NCI-H1092 (cell line): ENCODE measurements at regions not wholly inside any gene's neighbourhood (a gene's known extent, or its start where the extent isn't known, plus 50 kb on each side); places are given as distances from the start of the nearest gene placed in this dataset.
"Not testable (repeated sequence)": the region's sequence is repeated elsewhere in the genome, so short reads cannot be mapped to it uniquely, and the experiment has no call there.

Experiments
- DNase-seq: peaks from one replicate; lab custom pipeline; 2025; lab: John Stamatoyannopoulos, UW

DNA sequence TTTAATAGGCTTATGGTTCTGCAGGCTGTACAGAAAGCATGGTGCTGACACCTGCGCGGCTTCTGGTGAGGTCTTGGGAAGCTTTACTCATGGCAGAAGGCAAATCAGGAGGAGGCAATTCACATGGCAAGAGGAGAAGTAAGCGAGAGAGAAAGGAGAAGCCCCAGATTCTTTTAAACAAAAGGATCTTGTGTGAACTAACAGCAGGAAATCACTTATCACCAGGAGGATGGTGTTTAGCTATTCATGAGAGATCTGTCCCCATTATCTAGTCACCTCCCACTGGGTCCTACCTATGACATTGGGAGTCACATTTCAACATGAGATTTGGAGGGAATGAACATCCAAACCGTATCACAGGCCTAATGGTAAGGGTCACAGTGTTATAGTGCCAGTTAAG, 678.0 kb upstream of the KCND2 start:
- no peak for DNase-seq

GRCh38 chr7:119596651-119597050, 676.3 kb upstream of the KCND2 start:
- DNase-seq = no peak

- DNase-seq = no peak
These were observed 666.7 kb upstream of the KCND2 start for GRCh38 chr7:119606297-119606696.

- DNase-seq = no peak
These were observed 652.2 kb upstream of the KCND2 start for GRCh38 chr7:119620769-119621168.

GRCh38 chr7:119623427-119623826, 649.5 kb upstream of the KCND2 start:
- DNase-seq = no peak

DNA sequence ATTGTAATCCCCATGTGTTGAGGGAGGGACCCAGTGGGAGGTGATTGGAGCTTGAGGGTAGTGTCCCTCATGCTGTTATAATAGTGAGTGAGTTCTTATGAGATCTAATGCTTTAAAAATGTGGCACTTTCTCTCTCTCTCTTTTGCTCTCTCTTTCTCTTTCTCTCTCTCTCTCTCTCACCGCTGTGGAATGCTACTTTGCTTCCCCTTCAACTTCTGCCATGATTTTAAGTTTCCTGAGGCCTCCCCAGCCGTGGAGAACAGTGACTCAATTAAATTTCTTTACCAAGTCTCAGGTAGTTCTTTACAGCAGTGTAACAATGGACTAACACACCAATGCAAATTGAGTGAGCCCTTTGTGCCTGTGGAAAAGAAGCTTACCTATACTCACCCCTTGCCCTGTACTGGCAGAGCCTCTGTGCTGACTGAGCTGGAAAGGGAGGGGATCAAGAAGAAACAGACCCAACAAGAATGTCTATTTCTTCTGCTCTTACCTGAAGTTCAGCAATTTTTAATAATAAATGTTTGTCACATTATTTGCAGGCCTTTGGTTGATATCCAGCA, 642.5 kb upstream of the KCND2 start:
- no peak for DNase-seq

DNA sequence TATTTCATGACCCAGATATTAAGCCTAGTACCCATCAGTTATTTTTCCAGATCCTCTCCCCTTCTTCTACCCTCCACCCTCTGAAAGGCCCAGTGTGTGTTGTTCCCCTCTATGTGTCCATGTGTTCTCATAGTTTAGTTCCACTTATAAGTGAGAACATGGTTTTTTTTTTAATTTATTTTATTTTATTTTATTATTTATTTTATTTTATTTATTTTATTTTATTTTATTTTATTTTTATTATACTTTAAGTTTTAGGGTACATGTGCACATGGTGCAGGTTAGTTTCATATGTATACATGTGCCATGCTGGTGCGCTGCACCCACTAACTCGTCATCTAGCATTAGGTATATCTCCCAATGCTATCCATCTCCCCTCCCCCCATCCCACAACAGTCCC, 639.2 kb upstream of the KCND2 start:
- DNase-seq = not testable (repeated sequence)

DNA sequence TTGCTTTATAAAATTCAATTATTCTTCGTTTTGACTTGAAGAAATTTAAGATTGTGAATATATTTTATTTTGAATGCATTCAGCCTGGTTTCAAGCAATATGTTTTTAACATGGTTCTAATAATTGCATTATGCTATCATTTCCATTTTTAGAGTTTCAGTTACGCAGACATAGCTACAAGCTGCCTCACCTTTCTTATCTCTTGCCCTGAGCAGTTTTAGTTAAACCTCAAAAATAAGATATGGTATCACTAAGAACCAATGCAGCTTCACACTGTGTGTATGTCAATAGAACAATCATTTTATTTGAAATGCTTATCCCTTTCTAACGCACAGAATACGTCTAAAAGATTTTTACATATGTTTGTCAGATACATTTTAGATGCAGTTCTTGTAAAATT, 632.6 kb upstream of the KCND2 start:
- DNase-seq = no peak

GRCh38 chr7:119640861-119641260, 632.1 kb upstream of the KCND2 start:
- no peak for DNase-seq

DNA sequence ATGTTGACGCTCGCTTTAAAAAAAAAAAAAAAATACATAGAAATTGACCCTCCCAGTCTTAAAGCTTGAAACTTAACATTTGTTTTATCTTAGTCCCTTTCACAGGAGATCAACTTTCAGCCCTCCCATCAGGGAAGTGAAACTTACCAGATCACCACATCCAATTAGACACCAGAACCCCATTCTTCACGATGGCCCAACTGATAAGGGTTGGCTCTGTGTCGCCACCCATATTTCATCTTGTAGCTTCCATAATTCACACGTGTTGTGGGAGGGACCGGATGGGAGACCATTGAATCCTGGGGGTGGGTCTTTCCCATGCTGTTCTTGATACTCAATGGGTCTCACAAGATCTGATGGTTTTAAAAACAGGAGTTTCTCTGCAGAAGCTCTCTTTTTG, 629.4 kb upstream of the KCND2 start:
- DNase-seq = no peak

DNA sequence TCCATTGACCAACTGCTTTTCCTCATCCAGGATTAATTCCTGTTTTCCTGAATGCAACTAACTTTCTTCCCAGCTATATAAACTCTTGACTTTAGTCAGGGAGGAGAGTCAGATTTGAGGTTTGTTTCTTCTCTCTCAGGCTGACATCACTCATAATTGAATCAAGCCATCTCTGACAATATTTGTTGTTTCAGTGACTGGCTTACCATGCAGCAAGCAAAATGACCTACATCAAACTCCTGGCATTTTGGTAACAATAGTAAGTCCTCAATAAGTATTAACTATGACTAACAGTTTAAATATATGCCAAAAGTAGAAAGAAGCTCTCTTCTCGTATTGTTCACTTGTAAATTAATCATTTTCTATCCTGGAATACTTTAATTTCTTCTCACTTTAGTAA, 625.7 kb upstream of the KCND2 start:
- DNase-seq = no peak

GRCh38 chr7:119648752-119649151, 624.2 kb upstream of the KCND2 start:
- not testable (repeated sequence) for DNase-seq

- no peak for DNase-seq
These were observed 612.9 kb upstream of the KCND2 start for GRCh38 chr7:119660080-119660479.

GRCh38 chr7:119664601-119665000, 608.4 kb upstream of the KCND2 start:
- DNase-seq = no peak

- no peak for DNase-seq
These were observed 607.2 kb upstream of the KCND2 start for GRCh38 chr7:119665796-119666195.

DNA sequence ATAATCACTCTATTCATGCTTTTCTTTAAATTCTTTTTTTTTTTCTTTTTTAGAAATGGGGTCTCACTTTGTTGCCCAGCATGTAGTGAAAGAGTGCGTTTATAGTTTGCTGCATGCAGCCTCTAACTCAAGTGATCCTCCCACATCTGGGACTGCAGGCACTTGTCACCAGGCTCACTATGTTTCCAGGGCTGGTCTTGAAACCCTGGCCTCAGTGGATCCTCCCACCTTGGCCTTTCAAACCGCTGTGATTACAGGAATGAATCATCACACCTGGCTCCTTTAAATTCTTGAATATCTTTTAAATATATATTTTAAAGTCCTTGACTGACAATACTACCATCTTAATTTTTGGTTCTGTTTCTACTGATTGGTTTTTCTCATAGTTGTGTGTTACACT, 591.6 kb upstream of the KCND2 start:
- DNase-seq = no peak

DNA sequence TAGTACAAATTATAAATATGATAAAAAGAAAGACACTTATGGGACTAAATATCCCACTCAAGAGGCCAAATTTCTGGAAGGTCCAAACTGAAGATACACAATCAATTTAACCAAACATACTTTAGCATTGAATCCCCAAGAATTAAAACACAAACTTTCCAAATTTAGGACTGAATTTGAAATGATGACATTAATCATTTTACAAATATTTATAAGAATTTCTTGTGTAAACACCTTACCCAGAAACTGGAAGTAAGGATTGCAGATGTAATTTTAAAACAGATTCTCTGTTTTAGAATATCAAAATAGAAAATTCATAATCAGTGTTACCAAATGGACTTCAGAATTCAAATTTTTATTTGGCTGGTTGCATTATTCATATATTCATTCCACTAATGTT, 588.2 kb upstream of the KCND2 start:
- no peak for DNase-seq

DNA sequence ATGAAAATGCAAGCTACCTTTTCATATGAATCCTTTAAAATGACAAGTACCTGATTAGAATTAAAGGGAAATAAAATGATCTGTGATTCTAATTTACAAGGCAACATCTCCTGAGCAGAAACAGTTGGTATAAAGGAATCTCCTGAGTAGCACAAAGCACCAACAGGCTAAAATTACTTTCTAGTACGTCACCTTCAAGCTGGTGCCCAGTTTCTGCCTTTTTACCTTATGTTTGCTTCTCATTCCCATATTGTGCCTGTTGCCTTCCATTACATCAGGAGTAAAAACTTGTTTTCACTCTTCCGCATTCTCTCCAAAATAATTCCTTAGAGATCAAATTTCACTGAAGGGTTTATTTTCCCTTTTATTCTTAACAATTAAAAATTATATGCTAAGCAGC, 587.1 kb upstream of the KCND2 start:
- DNase-seq = no peak

- no peak for DNase-seq
These were observed 584.1 kb upstream of the KCND2 start for GRCh38 chr7:119688831-119689230.

GRCh38 chr7:119692541-119692940, 580.4 kb upstream of the KCND2 start:
- no peak for DNase-seq

DNA sequence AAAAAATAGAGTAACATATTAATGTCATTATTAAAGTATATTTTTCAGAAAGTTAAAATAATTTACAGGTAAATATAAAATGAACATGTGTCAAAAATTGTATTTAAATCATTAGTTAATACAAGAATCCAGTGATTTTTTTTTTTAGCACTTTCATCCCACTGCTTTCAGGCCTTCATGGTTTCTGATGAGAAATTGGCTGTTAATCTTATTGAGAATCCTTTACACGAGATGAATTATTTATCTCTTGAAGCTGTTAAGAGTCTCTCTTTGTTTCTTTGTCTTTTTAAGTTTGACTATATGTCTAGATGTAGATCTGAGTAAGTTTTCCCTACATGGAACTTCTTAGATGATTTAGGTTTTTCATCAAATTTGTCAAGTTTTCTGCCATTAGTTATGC, 578.5 kb upstream of the KCND2 start:
- no peak for DNase-seq

- no peak for DNase-seq
These were observed 576.6 kb upstream of the KCND2 start for GRCh38 chr7:119696336-119696735.

- no peak for DNase-seq
These were observed 569.1 kb upstream of the KCND2 start for GRCh38 chr7:119703895-119704294.

DNA sequence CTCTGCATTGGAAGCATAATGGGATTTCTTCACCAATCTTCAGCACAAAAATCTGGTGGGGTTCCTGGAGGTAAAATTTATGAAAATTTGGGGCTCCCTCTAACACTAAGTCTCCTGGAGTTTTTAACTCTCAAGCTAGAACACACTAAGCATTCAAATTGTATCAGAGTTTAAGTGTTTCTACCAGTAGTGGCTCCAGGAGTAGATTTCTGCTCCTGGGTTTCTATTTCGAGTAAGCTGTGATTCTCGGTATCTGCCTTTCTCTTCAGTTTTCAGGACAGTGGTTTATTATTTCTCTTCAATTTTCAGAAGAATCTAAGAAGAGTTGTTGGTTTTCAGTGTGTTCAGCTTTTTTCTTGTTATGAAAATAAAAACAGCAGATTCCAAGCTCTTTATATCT, 566.4 kb upstream of the KCND2 start:
- no peak for DNase-seq

DNA sequence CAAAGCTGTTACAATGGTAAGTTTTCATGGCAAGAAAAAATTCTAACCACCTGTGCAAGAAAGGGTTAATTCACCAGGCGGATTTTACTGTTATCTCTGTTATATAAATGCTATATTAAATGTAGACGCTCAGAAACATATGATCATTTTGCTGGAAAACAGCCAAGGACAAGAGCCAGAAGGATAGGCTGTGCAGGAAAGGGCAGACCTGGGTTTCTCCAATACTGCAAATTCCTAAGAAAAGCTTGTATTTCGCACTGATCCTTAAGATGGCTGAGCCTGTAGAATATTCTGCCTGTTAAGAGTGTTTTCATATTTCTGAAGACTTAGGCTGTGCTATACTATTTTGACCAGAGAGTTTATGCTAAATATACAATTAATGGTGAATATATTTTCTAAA, 564.1 kb upstream of the KCND2 start:
- no peak for DNase-seq
